GM10266 (cell line): ENCODE measurements at regions not wholly inside any gene's neighbourhood (a gene's known extent, or its start where the extent isn't known, plus 50 kb on each side); places are given as distances from the start of the nearest gene placed in this dataset.

Experiments
- DNase-seq: peaks from one replicate; pipeline ENCODE4 v3.0.0; 2012; ENCODE audit errors: extremely low spot score
- TF ChIP-seq, protein P1 (sequence below): IDR thresholded peaks from 2 replicates; pipeline ENCODE4 v1.5.1; 2012; ENCODE audit warnings: mild to moderate bottlenecking, low read depth; ENCODE audit not compliant: control insufficient read depth, insufficient read depth; ENCODE audit errors: missing control alignments

GRCh38 chr2:78383576-78383975 lies 641.9 kb upstream of the REG3G start:
- no peak for DNase-seq
- TF ChIP-seq, protein P1, sequence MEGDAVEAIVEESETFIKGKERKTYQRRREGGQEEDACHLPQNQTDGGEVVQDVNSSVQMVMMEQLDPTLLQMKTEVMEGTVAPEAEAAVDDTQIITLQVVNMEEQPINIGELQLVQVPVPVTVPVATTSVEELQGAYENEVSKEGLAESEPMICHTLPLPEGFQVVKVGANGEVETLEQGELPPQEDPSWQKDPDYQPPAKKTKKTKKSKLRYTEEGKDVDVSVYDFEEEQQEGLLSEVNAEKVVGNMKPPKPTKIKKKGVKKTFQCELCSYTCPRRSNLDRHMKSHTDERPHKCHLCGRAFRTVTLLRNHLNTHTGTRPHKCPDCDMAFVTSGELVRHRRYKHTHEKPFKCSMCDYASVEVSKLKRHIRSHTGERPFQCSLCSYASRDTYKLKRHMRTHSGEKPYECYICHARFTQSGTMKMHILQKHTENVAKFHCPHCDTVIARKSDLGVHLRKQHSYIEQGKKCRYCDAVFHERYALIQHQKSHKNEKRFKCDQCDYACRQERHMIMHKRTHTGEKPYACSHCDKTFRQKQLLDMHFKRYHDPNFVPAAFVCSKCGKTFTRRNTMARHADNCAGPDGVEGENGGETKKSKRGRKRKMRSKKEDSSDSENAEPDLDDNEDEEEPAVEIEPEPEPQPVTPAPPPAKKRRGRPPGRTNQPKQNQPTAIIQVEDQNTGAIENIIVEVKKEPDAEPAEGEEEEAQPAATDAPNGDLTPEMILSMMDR, result no peak

DNA sequence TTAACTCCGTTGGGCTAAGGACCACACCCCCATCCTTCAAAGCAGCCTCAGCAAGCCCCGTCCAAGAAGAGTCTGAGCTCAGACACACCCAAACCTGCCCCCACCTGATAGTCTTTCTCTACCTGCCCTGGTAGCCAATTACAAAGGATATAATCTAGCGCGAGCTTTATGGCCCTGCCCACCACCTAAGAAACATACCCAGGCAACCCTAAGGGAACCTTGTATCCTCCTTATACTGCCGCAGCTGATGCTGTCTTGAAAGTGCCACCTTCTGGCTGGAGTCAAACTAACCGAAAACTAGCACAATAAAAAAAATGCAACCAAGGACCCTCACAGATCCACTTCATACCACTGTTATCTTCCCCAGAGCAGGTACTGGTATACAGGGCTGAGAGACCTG lies 628.3 kb upstream of the REG3G start:
- no peak for DNase-seq
- TF ChIP-seq, protein P1, result no peak

DNA sequence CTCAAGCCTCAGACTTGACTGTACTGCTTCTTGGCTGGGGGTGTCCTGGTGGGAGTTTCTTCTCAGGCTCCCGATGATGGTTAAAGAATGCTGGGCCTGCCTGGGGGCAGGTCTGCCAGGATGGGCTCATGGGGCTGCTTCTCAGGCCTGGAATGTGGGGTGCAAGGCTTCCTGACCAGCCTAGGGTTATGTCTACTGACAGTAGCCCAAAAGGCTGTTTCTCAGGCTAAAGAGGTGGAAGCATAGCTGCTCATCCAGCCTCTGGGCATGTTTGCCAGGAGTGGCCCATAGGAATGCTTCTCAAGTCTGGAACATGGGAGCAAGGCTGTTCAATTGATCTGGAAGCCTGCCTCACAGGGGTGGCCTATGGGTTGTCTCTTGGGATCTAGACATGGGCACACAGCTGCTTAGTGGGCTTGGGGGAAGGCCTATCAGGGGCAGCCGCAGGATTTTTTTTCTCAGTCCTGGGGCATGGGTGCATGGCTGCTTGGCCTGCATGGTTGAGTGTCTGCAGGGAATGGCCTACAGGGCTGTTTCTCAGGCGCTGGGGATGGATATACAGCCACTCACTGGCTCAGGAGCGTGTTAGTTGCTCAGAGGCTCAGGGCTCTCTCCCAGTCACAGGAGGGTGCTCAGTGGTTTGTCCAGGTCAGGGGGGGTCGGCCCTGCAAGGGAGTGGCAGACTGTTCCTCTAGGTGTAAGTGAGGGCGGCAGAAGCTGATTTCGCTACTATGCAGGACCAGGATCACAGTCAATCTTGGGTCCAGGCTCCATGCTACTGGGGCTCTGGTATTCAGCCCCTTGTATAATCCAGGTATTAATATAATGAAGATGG lies 617.3 kb upstream of the REG3G start:
- TF ChIP-seq, protein P1, result no peak
- no peak for DNase-seq

DNA sequence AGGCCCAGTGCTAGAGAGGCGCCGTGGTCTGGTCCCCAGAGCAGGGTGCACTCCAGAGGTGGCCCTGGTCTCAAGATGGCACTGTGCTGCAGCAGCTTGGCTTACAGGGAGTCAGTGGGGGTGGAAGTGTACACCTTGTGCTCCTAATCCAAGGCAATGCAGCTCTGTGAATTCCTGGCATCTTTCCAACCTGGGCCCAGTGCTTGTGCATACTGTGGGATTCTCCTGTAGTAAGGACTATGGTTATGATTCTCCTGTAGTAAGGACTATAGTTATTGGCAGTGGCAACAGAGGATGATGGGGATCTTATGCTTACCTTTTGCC lies 616.7 kb upstream of the REG3G start:
- DNase-seq, result no peak
- TF ChIP-seq, protein P1, result no peak

DNA sequence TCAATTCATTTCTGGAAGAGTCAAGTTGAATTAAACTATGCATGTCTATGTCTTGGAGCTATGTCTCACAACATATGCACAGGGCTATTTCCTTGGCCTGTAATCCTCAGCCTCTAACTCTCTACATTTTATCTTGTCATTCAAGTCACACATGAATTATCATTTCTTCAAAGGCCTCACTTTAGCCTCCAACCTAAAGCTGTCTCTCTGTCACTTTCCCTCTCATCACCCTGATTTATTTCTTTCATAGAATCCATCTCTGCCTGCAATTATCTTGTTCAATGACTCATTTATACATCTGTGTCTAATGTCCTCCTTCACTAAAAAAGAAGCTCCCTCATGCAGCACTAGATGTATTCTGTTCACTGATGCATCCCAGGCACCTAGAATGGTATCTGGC lies 614.2 kb upstream of the REG3G start:
- TF ChIP-seq, protein P1, result no peak
- DNase-seq, result no peak

DNA sequence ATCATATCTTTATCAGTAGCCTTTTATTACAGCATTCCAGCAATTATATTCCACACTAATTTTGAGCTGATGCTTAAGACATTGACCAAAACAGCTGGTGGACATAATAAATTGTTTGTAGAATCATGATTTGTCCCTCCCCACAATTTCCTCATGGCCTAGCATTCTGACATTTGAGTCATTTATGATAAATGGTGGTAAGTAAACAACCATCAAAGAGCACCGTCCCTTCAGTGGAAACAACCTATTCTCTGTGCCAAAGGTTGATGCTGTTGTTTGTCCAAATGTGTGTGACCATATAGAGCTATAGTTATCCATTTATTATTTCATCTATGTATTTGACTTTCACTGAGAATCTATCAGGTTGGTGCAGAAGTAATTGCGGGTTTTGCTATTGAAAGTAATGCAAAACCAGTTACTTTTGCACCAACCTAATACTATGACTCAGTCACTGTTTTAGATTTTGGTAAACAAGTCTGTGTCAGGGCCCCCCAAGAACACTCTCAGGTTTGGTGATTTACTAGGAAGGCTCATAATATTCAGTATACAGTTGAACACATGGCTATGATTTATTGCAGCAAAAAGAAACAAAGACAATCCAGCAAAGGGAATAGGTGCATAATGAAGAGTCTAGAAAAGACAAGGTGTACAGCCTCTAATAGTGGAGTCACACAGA lies 608.7 kb upstream of the REG3G start:
- TF ChIP-seq, protein P1, result no peak
- DNase-seq, result no peak

DNA sequence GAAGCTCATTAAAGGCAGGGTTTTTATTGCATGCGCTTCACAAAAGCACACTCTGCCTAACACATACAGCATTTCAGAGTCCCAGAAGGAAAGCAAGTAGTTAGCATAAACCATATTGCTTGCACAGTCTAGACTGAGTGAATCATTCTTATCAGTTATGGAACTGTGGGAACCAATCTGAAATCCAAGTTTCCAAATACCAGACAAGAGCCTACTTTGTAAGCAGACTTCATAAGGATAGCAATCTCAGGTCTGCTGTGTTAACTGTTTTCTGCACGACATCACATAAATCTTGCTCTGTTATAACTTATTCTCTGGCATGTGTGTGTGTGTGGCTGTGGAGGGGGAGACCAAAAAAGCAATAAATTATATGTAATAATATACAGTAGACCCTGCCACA lies 608.1 kb upstream of the REG3G start:
- TF ChIP-seq, protein P1, result no peak
- DNase-seq, result no peak
